Suprapubic skin (tissue), 4 donors: ENCODE measurements at regions not wholly inside any gene's neighbourhood (a gene's known extent, or its start where the extent isn't known, plus 50 kb on each side); places are given as distances from the start of the nearest gene placed in this dataset.

Experiments
- CTCF ChIP-seq, 2 donors: fragments of 200-600 bp in 1 of 2; fragments of 450-650 bp in 1 of 2; sonication (generic) in 1 of 2; IDR thresholded peaks; one replicate each; pipeline ENCODE4 v1.5.1; 2016 to 2019; ENCODE audit warnings: antibody characterized with exemption in 2 of 2, mild to moderate bottlenecking in 1 of 2, moderate library complexity in 1 of 2
- EP300 ChIP-seq: sonication (generic); formaldehyde crosslinking; IDR thresholded peaks from one replicate; pipeline ENCODE4 v1.6.1; 2017; ENCODE audit warnings: antibody characterized with exemption
- POLR2A ChIP-seq, 2 donors: fragments of 450-650 bp; IDR thresholded peaks; one replicate each; pipeline ENCODE4 v1.6.1; 2017; ENCODE audit warnings: antibody characterized with exemption in 2 of 2, mild to moderate bottlenecking in 2 of 2, moderate library complexity in 2 of 2
- POLR2AphosphoS5 ChIP-seq, 3 donors: sonication (generic); formaldehyde crosslinking; IDR thresholded peaks; one replicate each; pipeline ENCODE4 v1.6.1; 2017; ENCODE audit warnings: antibody characterized with exemption in 3 of 3

GRCh38 chr14:54344445-54344844, 52.4 kb upstream of the CDKN3 start:
- TF ChIP-seq CTCF (IDR thresholded peaks at IDR 0.05) (no peak), POLR2A (IDR thresholded peaks at IDR 0.05) (no peak), EP300 (no peak), POLR2AphosphoS5 (IDR thresholded peaks at IDR 0.05) (no peak)
